Keratinocyte (primary cell): ENCODE measurements at regions not wholly inside any gene's neighbourhood (a gene's known extent, or its start where the extent isn't known, plus 50 kb on each side); places are given as distances from the start of the nearest gene placed in this dataset.

ENCODE experiments used
- DNase-seq: peaks from one replicate; pipeline ENCODE4 v3.0.0-alpha.2; 2011; ENCODE audit warnings: low read depth, missing footprints, low spot score
- FAIRE-seq: peaks from 2 replicates; lab custom pipeline; 2011; peaks lifted over from hg19 to GRCh38; lab: Jason Lieb, UNC
- H2AFZ ChIP-seq: 2 replicates; pipeline ENCODE4 v1.6.0; 2012; ENCODE audit warnings: low read length, control low read depth, inconsistent platforms; ENCODE audit not compliant: control insufficient read depth
- H3K27ac ChIP-seq: 2 replicates; pipeline ENCODE4 v1.5.1; 2011; ENCODE audit warnings: low read length; ENCODE audit not compliant: control insufficient read depth, insufficient read depth
- H3K27me3 ChIP-seq: 3 replicates; pipeline ENCODE4 v1.6.0; 2011; ENCODE audit warnings: low read length; ENCODE audit not compliant: control insufficient read depth, insufficient read depth; ENCODE audit errors: extremely low read depth
- H3K36me3 ChIP-seq, 2 experiments: 2 replicates in 1 of 2; 3 replicates in 1 of 2; pipeline ENCODE4 v1.5.1; 2011; ENCODE audit warnings: low read length in 2 of 2, mild to moderate bottlenecking in 1 of 2; ENCODE audit not compliant: control insufficient read depth in 2 of 2, insufficient read depth in 2 of 2; ENCODE audit errors: extremely low read depth in 1 of 2
- H3K4me1 ChIP-seq: 3 replicates; pipeline ENCODE4 v1.5.1; 2011; ENCODE audit warnings: low read length; ENCODE audit not compliant: control insufficient read depth, insufficient read depth; ENCODE audit errors: extremely low read depth
- H3K4me2 ChIP-seq: 3 replicates; pipeline ENCODE4 v1.6.0; 2011; ENCODE audit warnings: low read depth, low read length; ENCODE audit not compliant: control insufficient read depth, insufficient read depth; ENCODE audit errors: extremely low read depth
- H3K4me3 ChIP-seq, 3 experiments: fragments of 200-600 bp in 1 of 3; sonication (generic) in 1 of 3; 2 replicates in 2 of 3; 3 replicates in 1 of 3; pipeline ENCODE4 v1.5.1; 2011 to 2016; ENCODE audit warnings: low read length in 3 of 3, mild to moderate bottlenecking in 3 of 3, control low read depth in 2 of 3, inconsistent platforms in 1 of 3, low read depth in 1 of 3, mixed read lengths in 1 of 3, mixed run types in 1 of 3, moderate library complexity in 1 of 3; ENCODE audit not compliant: control insufficient read depth in 2 of 3, insufficient read depth in 2 of 3; ENCODE audit errors: extremely low read depth in 1 of 3
- H3K79me2 ChIP-seq: 2 replicates; pipeline ENCODE4 v1.6.0; 2012; ENCODE audit warnings: low read length; ENCODE audit not compliant: control insufficient read depth, insufficient read depth
- H3K9ac ChIP-seq: 3 replicates; pipeline ENCODE4 v1.6.0; 2011; ENCODE audit warnings: low read length; ENCODE audit not compliant: control insufficient read depth, insufficient read depth; ENCODE audit errors: extremely low read depth
- H3K9me1 ChIP-seq: 3 replicates; pipeline ENCODE4 v1.6.0; 2011; ENCODE audit warnings: low read length; ENCODE audit not compliant: control insufficient read depth, insufficient read depth; ENCODE audit errors: extremely low read depth
- H3K9me3 ChIP-seq: 2 replicates; pipeline ENCODE4 v1.5.1; 2012; ENCODE audit warnings: low read depth, low read length; ENCODE audit not compliant: control insufficient read depth
- H4K20me1 ChIP-seq: 3 replicates; pipeline ENCODE4 v1.6.0; 2011; ENCODE audit warnings: low read length; ENCODE audit not compliant: control insufficient read depth, insufficient read depth; ENCODE audit errors: extremely low read depth
- EZH2 ChIP-seq: IDR thresholded peaks from one replicate; pipeline ENCODE4 v1.6.1; 2012; ENCODE audit warnings: inconsistent platforms, mild to moderate bottlenecking, low read length, moderate library complexity
- dilution Hi-C: fragments of 300-500 bp; cut with MboI; formaldehyde crosslinking; loops from one replicate; pipeline ENCODE4 v1.7.0; 2020; ENCODE audit warnings: low sequenced_read_pairs; ENCODE audit not compliant: extremely low pct_ligation_motif_present
- TF ChIP-seq, protein P1 (sequence below), 3 experiments: IDR thresholded peaks in 1 of 3; conservative IDR thresholded peaks in 1 of 3; optimal IDR thresholded peaks in 1 of 3; 2 replicates in 2 of 3; 3 replicates in 1 of 3; pipeline versions ENCODE3 to v1.5.1; 2011; ENCODE audit warnings: low read length in 3 of 3, mild to moderate bottlenecking in 3 of 3, moderate library complexity in 2 of 3, control low read depth in 1 of 3, inconsistent platforms in 1 of 3; ENCODE audit not compliant: insufficient read depth in 2 of 3; ENCODE audit errors: extremely low read depth in 1 of 3

DNA sequence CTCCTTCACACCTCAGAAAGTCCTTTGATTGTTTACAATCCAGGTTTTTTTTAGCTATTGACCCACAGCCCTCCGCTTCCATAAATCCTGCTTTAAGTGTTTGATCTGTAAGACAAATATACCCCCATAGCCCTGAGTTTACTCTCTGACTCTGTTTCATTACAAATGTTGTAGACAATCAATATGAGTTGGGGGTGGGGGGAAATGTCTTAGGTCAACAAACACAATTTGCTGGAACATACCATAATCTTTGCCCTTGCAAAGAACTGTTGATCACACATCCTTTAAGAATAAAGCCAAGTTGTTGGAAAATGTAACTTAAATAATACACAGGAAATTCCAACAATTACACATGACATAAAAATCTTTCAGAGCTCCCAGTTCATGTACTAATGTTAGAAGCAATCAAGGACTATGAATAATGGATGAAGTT, 301.8 kb upstream of the SEMA6D start:
- Histone ChIP-seq H2AFZ (no peak overlapping the region), H3K9me1 (no peaks in the 10 kb centered on the region), H4K20me1 (no peaks in the 10 kb centered on the region), H3K4me3 (no peak overlapping the region), H3K9ac (no peak overlapping the region), H3K4me2 (no peak overlapping the region), H3K9me3 (no peaks in the 10 kb centered on the region), H3K27ac (no peak overlapping the region), H3K36me3 (no peaks in the 10 kb centered on the region), H3K79me2 (no peaks in the 10 kb centered on the region), H3K4me1 (no peaks in the 10 kb centered on the region), H3K27me3 (no peaks in the 10 kb centered on the region)
- FAIRE-seq = no peak
- dilution Hi-C loops = no loop called here
- TF ChIP-seq, protein P1, sequence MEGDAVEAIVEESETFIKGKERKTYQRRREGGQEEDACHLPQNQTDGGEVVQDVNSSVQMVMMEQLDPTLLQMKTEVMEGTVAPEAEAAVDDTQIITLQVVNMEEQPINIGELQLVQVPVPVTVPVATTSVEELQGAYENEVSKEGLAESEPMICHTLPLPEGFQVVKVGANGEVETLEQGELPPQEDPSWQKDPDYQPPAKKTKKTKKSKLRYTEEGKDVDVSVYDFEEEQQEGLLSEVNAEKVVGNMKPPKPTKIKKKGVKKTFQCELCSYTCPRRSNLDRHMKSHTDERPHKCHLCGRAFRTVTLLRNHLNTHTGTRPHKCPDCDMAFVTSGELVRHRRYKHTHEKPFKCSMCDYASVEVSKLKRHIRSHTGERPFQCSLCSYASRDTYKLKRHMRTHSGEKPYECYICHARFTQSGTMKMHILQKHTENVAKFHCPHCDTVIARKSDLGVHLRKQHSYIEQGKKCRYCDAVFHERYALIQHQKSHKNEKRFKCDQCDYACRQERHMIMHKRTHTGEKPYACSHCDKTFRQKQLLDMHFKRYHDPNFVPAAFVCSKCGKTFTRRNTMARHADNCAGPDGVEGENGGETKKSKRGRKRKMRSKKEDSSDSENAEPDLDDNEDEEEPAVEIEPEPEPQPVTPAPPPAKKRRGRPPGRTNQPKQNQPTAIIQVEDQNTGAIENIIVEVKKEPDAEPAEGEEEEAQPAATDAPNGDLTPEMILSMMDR (optimal IDR thresholded peaks at IDR 0.05 in 1 of 3, IDR thresholded peaks at IDR 0.05 in 1 of 3, conservative IDR thresholded peaks at IDR 0.05 in 1 of 3; ENCODE audit: extremely low read depth in 1 of 3, insufficient read depth in 2 of 3, low read length in 3 of 3) = no peak
- TF ChIP-seq EZH2 = no peak
- no peak for DNase-seq

DNA sequence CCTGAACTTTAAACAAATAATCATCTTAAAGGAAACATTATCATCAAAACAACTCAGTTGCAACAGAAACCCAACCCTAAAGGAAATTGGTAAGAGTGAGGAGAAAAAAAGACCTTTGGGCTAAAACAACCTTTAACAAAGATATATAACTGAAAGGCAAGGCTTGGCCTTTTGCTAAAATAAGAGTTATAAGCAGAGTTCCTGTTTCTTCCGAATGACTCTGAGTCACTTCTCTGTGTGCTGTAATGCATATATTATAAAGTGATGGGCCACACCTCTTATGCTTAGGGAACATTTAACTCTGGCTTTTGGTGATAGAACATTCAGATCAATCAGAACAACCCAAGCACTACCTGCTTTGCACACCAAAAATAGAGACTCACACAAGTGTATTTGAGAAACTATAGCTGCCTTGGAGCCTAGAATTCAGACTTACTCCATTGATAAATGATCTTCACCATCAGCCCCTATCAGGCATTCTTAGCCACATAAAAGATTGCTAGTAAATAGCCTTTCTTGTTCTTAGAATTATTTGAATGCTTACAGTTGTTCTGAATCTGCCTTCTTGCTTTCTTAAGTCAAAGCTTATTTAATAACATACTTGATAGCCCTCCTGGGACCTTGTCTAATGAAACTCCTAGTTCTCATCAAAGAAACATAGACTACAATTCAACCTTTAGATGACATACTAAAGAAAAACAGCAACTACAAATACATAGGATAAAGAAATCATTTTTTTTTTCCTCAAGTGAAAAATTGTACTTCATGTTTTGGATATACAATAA, 294.2 kb upstream of the SEMA6D start:
- peak; percentile 9 for FAIRE-seq
- H3K9ac ChIP-seq = no peak overlapping the region
- dilution Hi-C loops = no loop called here
- peak overlapping the region; percentile 77 for H2AFZ ChIP-seq
- no peaks in the 10 kb centered on the region for H3K9me1 ChIP-seq
- peaks cover 12% of the 10 kb centered on the region for H3K4me1 ChIP-seq
- H3K9me3 ChIP-seq = no peaks in the 10 kb centered on the region
- H3K79me2 ChIP-seq = no peaks in the 10 kb centered on the region
- H4K20me1 ChIP-seq = no peaks in the 10 kb centered on the region
- DNase-seq = no peak
- no peaks in the 10 kb centered on the region for H3K36me3 ChIP-seq
- TF ChIP-seq, protein P1 (optimal IDR thresholded peaks at IDR 0.05 in 1 of 3, IDR thresholded peaks at IDR 0.05 in 1 of 3, conservative IDR thresholded peaks at IDR 0.05 in 1 of 3; ENCODE audit: extremely low read depth in 1 of 3, insufficient read depth in 2 of 3, low read length in 3 of 3) = no peak
- no peak for TF ChIP-seq EZH2
- H3K4me2 ChIP-seq = peak overlapping the region; percentile 48
- H3K4me3 ChIP-seq = no peak overlapping the region
- no peaks in the 10 kb centered on the region for H3K27me3 ChIP-seq
- H3K27ac ChIP-seq = no peak overlapping the region
